ENCODE measurements at regions not wholly inside any gene's neighbourhood (a gene's known extent, or its start where the extent isn't known, plus 50 kb on each side); places are given as distances from the start of the nearest gene placed in this dataset.

DNA sequence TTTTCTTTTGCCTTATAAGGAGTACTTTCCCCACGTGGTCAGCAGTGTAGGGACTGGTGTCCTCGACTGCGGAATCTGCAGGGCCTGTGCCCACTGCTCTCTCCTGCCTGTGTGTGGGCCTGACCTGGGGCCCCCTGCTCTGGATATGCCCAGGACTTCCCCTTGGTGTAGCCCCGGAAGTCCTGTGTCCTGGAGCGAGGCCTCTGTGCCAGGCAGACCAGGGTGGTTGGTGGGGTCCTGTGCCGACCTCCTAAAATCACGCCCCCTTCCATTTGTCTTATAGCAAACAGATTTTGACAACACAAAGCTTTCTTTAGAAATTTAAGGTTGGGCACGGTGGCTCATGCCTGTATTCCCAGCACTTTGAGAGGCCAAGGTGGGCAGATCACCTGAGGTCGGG, 64.2 kb downstream of the DLL1 start:
- TF ChIP-seq POLR2A (IDR thresholded peaks at IDR 0.05), result no peak
- TF ChIP-seq, protein P1, sequence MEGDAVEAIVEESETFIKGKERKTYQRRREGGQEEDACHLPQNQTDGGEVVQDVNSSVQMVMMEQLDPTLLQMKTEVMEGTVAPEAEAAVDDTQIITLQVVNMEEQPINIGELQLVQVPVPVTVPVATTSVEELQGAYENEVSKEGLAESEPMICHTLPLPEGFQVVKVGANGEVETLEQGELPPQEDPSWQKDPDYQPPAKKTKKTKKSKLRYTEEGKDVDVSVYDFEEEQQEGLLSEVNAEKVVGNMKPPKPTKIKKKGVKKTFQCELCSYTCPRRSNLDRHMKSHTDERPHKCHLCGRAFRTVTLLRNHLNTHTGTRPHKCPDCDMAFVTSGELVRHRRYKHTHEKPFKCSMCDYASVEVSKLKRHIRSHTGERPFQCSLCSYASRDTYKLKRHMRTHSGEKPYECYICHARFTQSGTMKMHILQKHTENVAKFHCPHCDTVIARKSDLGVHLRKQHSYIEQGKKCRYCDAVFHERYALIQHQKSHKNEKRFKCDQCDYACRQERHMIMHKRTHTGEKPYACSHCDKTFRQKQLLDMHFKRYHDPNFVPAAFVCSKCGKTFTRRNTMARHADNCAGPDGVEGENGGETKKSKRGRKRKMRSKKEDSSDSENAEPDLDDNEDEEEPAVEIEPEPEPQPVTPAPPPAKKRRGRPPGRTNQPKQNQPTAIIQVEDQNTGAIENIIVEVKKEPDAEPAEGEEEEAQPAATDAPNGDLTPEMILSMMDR (IDR thresholded peaks at IDR 0.05), result no peak

All from gastroesophageal sphincter (tissue), 3 donors.